ENCODE measurements at regions not wholly inside any gene's neighbourhood (a gene's known extent, or its start where the extent isn't known, plus 50 kb on each side); places are given as distances from the start of the nearest gene placed in this dataset.

DNA sequence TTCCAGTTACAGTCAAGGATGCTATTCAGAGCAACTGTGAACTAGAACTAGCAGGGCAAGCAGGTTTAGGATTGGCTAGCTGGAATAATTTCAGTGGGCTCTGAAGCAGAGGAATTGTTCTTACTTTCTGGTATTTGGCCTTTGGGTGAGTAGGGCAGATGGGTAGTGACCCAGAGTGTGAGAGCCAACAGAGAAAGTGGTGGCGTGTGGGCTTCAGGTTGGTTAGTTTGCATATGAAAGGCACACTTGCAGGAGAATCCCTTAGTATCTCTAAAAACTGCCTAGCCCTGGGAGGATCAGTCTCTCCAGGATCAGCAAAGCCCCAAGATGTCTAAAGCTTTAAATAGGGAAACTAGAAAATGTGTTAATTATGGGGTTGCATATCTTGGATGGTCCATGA, 67.6 kb upstream of the LRRC8B start:
- TF ChIP-seq, protein P1, sequence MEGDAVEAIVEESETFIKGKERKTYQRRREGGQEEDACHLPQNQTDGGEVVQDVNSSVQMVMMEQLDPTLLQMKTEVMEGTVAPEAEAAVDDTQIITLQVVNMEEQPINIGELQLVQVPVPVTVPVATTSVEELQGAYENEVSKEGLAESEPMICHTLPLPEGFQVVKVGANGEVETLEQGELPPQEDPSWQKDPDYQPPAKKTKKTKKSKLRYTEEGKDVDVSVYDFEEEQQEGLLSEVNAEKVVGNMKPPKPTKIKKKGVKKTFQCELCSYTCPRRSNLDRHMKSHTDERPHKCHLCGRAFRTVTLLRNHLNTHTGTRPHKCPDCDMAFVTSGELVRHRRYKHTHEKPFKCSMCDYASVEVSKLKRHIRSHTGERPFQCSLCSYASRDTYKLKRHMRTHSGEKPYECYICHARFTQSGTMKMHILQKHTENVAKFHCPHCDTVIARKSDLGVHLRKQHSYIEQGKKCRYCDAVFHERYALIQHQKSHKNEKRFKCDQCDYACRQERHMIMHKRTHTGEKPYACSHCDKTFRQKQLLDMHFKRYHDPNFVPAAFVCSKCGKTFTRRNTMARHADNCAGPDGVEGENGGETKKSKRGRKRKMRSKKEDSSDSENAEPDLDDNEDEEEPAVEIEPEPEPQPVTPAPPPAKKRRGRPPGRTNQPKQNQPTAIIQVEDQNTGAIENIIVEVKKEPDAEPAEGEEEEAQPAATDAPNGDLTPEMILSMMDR (IDR thresholded peaks at IDR 0.05), result no peak
- TF ChIP-seq POLR2A (IDR thresholded peaks at IDR 0.05), result no peak
